Right lobe of liver (tissue), 4 donors: ENCODE measurements at regions not wholly inside any gene's neighbourhood (a gene's known extent, or its start where the extent isn't known, plus 50 kb on each side); places are given as distances from the start of the nearest gene placed in this dataset.

Experiments
- POLR2A ChIP-seq: fragments of 450-650 bp; IDR thresholded peaks from one replicate; pipeline ENCODE4 v1.6.1; 2017; ENCODE audit warnings: antibody characterized with exemption, mild to moderate bottlenecking
- TF ChIP-seq, protein P1 (sequence below), 4 donors: fragments of 200-600 bp in 3 of 4; fragments of 450-650 bp in 1 of 4; IDR thresholded peaks; one replicate each; pipeline versions ENCODE4 v1.5.1 to v1.8.0; 2016 to 2022; ENCODE audit warnings: antibody characterized with exemption in 4 of 4, mild to moderate bottlenecking in 2 of 4
- donor health status: DM: no; HTN: no; CAD: no.
- donor health status: DM: no; HTN: no; CAD: no.
- donor health status: DM: no; HTN: yes; CAD: no.

DNA sequence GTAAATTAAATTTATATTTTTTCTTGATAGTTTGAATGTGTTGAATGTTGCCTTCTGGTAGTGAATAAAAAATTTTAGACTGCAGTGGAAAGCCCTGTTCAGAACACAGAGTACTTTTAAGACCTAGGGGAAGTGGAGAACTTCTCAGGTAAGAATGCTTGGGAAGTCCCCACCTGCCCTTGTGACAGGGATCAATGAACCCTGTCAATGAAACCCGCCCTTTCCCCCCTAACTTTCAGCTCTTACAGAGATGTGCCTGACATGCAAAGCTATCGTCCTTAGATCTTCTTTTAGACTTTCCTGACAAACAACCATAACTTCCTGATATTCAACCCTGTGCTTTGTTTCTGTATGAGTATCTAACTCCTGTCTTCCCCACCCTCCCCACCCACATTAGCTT, 562.7 kb downstream of the TLE4 start:
- TF ChIP-seq, protein P1, sequence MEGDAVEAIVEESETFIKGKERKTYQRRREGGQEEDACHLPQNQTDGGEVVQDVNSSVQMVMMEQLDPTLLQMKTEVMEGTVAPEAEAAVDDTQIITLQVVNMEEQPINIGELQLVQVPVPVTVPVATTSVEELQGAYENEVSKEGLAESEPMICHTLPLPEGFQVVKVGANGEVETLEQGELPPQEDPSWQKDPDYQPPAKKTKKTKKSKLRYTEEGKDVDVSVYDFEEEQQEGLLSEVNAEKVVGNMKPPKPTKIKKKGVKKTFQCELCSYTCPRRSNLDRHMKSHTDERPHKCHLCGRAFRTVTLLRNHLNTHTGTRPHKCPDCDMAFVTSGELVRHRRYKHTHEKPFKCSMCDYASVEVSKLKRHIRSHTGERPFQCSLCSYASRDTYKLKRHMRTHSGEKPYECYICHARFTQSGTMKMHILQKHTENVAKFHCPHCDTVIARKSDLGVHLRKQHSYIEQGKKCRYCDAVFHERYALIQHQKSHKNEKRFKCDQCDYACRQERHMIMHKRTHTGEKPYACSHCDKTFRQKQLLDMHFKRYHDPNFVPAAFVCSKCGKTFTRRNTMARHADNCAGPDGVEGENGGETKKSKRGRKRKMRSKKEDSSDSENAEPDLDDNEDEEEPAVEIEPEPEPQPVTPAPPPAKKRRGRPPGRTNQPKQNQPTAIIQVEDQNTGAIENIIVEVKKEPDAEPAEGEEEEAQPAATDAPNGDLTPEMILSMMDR (IDR thresholded peaks at IDR 0.05): no peak
- no peak for TF ChIP-seq POLR2A
